Parathyroid adenoma (tissue), 2 donors: ENCODE measurements at regions not wholly inside any gene's neighbourhood (a gene's known extent, or its start where the extent isn't known, plus 50 kb on each side); places are given as distances from the start of the nearest gene placed in this dataset.

Experiments
- H2AFZ ChIP-seq: fragments of 300-600 bp; sonication (generic); one replicate; pipeline ENCODE4 v1.7.0; 2017; ENCODE audit warnings: antibody characterized with exemption, mild to moderate bottlenecking
- H3K27ac ChIP-seq: fragments of 300-600 bp; sonication (generic); one replicate; pipeline ENCODE4 v1.7.0; 2017
- H3K27me3 ChIP-seq: fragments of 300-600 bp; sonication (generic); one replicate; pipeline ENCODE4 v1.7.0; 2017; ENCODE audit warnings: low read length; ENCODE audit not compliant: control insufficient read depth, insufficient read depth
- H3K36me3 ChIP-seq: fragments of 300-600 bp; sonication (generic); one replicate; pipeline ENCODE4 v1.7.0; 2017; ENCODE audit warnings: low read length; ENCODE audit not compliant: control insufficient read depth, insufficient read depth
- H3K4me1 ChIP-seq: fragments of 300-600 bp; sonication (generic); one replicate; pipeline ENCODE4 v1.7.0; 2017; ENCODE audit warnings: control low read depth
- H3K4me2 ChIP-seq: fragments of 300-600 bp; sonication (generic); one replicate; pipeline ENCODE4 v1.7.0; 2017; ENCODE audit warnings: low read length
- H3K4me3 ChIP-seq: fragments of 300-600 bp; sonication (generic); one replicate; pipeline ENCODE4 v1.7.0; 2017; ENCODE audit warnings: low read depth, low read length
- H3K79me2 ChIP-seq: fragments of 300-600 bp; sonication (generic); one replicate; pipeline ENCODE4 v1.7.0; 2017; ENCODE audit warnings: control low read depth
- H3K9ac ChIP-seq: fragments of 300-600 bp; sonication (generic); one replicate; pipeline ENCODE4 v1.7.0; 2017; ENCODE audit warnings: mild to moderate bottlenecking
- H3K9me3 ChIP-seq: fragments of 300-600 bp; sonication (generic); one replicate; pipeline ENCODE4 v1.7.0; 2017; ENCODE audit warnings: low read length; ENCODE audit not compliant: control insufficient read depth
- CTCF ChIP-seq: fragments of 300-600 bp; sonication (generic); IDR thresholded peaks from one replicate; pipeline ENCODE4 v1.7.0; 2017; ENCODE audit warnings: antibody characterized with exemption, mild to moderate bottlenecking
- donor health status: primary hyperparathyroidism.

- no peak overlapping the region for H3K27ac ChIP-seq
- no peak overlapping the region for H2AFZ ChIP-seq
- no peak overlapping the region for H3K4me3 ChIP-seq
- no peaks in the 10 kb centered on the region for H3K79me2 ChIP-seq
- H3K9me3 ChIP-seq, result no peaks in the 10 kb centered on the region
- no peak overlapping the region for H3K9ac ChIP-seq
- H3K36me3 ChIP-seq, result no peaks in the 10 kb centered on the region
- H3K4me2 ChIP-seq, result no peak overlapping the region
- H3K27me3 ChIP-seq, result no peaks in the 10 kb centered on the region
- no peaks in the 10 kb centered on the region for H3K4me1 ChIP-seq
- no peak for TF ChIP-seq CTCF
Observed at GRCh38 chr12:126159139-126159538, 1093.9 kb downstream of the AACS start.

GRCh38 chr12:126160912-126161311 is 1095.7 kb downstream of the AACS start:
- no peaks in the 10 kb centered on the region for H3K9me3 ChIP-seq
- no peak overlapping the region for H3K9ac ChIP-seq
- H3K4me2 ChIP-seq, result no peak overlapping the region
- H3K4me1 ChIP-seq, result no peaks in the 10 kb centered on the region
- no peak for TF ChIP-seq CTCF
- no peaks in the 10 kb centered on the region for H3K36me3 ChIP-seq
- H3K27ac ChIP-seq, result no peak overlapping the region
- no peak overlapping the region for H2AFZ ChIP-seq
- H3K27me3 ChIP-seq, result no peaks in the 10 kb centered on the region
- H3K4me3 ChIP-seq, result no peak overlapping the region
- H3K79me2 ChIP-seq, result no peaks in the 10 kb centered on the region

- Histone ChIP-seq H3K9me3 (no peaks in the 10 kb centered on the region), H3K36me3 (no peaks in the 10 kb centered on the region), H3K27ac (no peak overlapping the region), H3K79me2 (no peaks in the 10 kb centered on the region), H3K27me3 (no peaks in the 10 kb centered on the region), H2AFZ (no peak overlapping the region), H3K4me3 (no peak overlapping the region), H3K4me2 (no peak overlapping the region), H3K4me1 (no peaks in the 10 kb centered on the region), H3K9ac (no peak overlapping the region)
- no peak for TF ChIP-seq CTCF
Observed at GRCh38 chr12:126163984-126164383, 1098.7 kb downstream of the AACS start.

GRCh38 chr12:126171937-126172559 is 1106.8 kb downstream of the AACS start:
- Histone ChIP-seq H3K36me3 (no peaks in the 10 kb centered on the region), H3K4me2 (no peak overlapping the region), H3K9me3 (no peaks in the 10 kb centered on the region), H3K27ac (no peak overlapping the region), H3K4me3 (no peak overlapping the region), H2AFZ (no peak overlapping the region), H3K4me1 (no peaks in the 10 kb centered on the region), H3K27me3 (no peaks in the 10 kb centered on the region), H3K9ac (no peak overlapping the region), H3K79me2 (no peaks in the 10 kb centered on the region)
- TF ChIP-seq CTCF, result no peak

- H3K4me1 ChIP-seq, result no peaks in the 10 kb centered on the region
- no peak for TF ChIP-seq CTCF
- H3K79me2 ChIP-seq, result no peaks in the 10 kb centered on the region
- H3K9me3 ChIP-seq, result no peaks in the 10 kb centered on the region
- no peak overlapping the region for H3K4me3 ChIP-seq
- no peak overlapping the region for H3K27ac ChIP-seq
- H3K9ac ChIP-seq, result no peak overlapping the region
- no peak overlapping the region for H3K4me2 ChIP-seq
- H2AFZ ChIP-seq, result no peak overlapping the region
- no peaks in the 10 kb centered on the region for H3K36me3 ChIP-seq
- no peaks in the 10 kb centered on the region for H3K27me3 ChIP-seq
Observed at GRCh38 chr12:126182619-126183236, 1117.5 kb downstream of the AACS start.
